Neuron (in vitro differentiated cells): ENCODE measurements at regions not wholly inside any gene's neighbourhood (a gene's known extent, or its start where the extent isn't known, plus 50 kb on each side); places are given as distances from the start of the nearest gene placed in this dataset.
"Not testable (repeated sequence)": the region's sequence is repeated elsewhere in the genome, so short reads cannot be mapped to it uniquely, and the experiment has no call there.

Experiments used
- H2AFZ ChIP-seq: one replicate; pipeline ENCODE4 v1.6.1; 2013; ENCODE audit warnings: low read depth, mild to moderate bottlenecking, inconsistent platforms, low read length, moderate library complexity
- H3K27me3 ChIP-seq: one replicate; pipeline ENCODE4 v1.6.1; 2013; ENCODE audit warnings: low read length; ENCODE audit not compliant: insufficient read depth
- H3K36me3 ChIP-seq: one replicate; pipeline ENCODE4 v1.6.1; 2013; ENCODE audit warnings: low read length; ENCODE audit not compliant: insufficient read depth
- H3K4me1 ChIP-seq: one replicate; pipeline ENCODE4 v1.6.1; 2013; ENCODE audit warnings: low read length; ENCODE audit not compliant: insufficient read depth
- H3K4me3 ChIP-seq: 2 replicates; pipeline ENCODE4 v1.5.1; 2013; ENCODE audit warnings: mild to moderate bottlenecking, low read length, moderate library complexity
- H3K9me3 ChIP-seq: one replicate; pipeline ENCODE4 v1.6.1; 2013; ENCODE audit warnings: low read length

DNA sequence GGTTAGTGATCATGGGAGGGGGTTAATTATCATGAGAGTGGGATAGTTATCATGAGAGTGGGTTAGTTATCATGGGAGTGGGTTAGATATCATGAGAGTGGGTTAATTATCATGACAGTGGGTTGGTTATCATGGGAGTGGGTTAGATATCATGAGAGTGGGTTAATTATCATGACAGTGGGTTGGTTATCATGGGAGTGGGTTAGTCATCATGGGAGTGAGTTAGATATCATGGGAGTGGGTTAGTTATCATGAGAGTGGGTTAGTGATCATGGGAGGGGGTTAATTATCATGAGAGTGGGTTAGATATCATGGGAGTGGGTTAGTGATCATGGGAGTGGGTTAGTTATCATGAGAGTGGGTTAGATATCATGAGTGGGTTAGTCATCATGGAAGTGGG is 235.8 kb upstream of the C1orf174 start:
- H2AFZ ChIP-seq, H3K4me3 ChIP-seq, H3K9me3 ChIP-seq, H3K27me3 ChIP-seq, H3K36me3 ChIP-seq, H3K4me1 ChIP-seq: not testable (repeated sequence)

DNA sequence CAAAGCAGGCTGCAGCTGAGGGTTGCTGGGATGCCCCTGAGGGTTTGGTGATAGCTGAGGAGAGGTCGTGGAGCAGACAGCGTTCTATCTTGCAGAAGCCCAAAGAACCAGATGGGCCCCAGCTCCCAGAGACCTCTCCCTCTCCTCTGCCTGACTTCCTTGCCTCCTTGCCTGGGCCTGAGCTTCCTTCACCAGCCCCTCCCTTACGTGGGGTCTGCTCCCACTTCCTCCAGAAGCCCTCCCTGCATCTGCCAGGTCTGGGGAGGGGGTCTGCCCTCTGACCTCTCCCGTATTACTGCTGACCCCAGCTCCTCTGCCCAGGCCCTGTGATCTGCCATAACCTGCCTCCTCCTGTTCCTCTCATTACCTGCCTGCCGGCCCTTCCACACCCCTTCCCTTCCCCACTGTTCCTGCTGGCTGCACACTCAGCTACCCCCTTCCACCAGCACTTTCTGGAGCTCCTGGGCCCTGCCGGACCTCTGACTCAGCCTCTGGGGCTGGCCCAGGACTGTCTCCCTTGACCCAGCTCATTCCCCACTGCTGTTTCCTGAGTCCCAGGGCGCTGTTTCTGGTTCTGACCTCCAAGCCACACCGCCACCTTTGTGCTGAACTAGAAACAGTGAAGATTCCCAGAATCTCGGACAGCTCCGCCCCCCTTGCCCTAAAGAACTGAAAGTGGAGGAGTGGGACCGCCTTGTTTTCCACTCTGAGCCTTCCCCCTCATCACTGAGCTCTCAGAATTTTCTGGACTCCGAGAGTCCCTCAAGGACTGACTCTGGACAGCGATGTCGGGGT is 237.7 kb upstream of the C1orf174 start:
- Histone ChIP-seq H3K9me3 (no peaks in the 10 kb centered on the region), H3K4me3 (no peak overlapping the region), H3K4me1 (no peaks in the 10 kb centered on the region), H3K36me3 (no peaks in the 10 kb centered on the region), H3K27me3 (peaks cover 3% of the 10 kb centered on the region), H2AFZ (no peak overlapping the region)

DNA sequence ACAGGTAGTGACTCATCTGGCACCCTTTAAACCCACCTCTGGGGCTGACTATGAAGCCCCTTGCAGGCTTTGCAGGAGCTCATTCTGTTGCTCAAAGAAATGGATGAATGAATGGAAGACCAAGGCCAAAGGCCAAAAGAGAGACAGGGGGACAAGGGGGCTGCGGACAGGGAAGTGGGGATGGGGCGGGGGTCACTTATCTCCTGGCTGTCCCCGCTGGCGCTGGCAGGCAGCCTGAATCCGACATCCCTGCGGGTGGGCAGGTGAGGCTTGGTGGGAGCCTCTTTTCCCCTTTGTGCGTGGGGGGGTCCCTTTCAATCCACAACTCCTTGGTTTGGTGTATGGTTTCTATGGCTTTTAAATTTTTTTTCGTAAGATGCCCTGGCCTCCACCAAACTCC is 239.6 kb upstream of the C1orf174 start:
- Histone ChIP-seq H3K36me3 (no peaks in the 10 kb centered on the region), H3K27me3 (no peaks in the 10 kb centered on the region), H2AFZ (no peak overlapping the region), H3K4me1 (no peaks in the 10 kb centered on the region), H3K4me3 (no peak overlapping the region), H3K9me3 (no peaks in the 10 kb centered on the region)

DNA sequence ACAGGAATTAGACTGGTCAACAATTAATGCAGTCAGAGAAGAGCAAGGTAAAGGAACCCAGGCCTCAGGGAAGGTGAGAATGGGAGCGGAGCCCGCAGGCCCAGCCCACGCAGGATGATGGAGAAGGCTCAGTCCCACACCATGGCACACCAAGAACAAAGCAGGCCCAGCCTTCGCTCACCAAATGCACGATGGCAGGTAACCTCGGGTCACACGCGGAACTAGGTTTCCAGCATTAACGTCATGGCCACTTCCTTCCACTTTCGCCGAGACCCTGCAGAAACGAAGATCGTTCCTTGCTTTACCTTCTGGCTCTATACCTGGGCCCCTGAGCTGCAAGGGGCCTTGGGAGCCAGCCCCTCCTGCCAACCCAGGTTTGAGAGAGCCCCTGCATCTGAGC is 240.2 kb upstream of the C1orf174 start:
- H3K9me3 ChIP-seq: no peaks in the 10 kb centered on the region
- no peak overlapping the region for H2AFZ ChIP-seq
- no peak overlapping the region for H3K4me3 ChIP-seq
- H3K36me3 ChIP-seq: no peaks in the 10 kb centered on the region
- no peaks in the 10 kb centered on the region for H3K27me3 ChIP-seq
- H3K4me1 ChIP-seq: no peaks in the 10 kb centered on the region

DNA sequence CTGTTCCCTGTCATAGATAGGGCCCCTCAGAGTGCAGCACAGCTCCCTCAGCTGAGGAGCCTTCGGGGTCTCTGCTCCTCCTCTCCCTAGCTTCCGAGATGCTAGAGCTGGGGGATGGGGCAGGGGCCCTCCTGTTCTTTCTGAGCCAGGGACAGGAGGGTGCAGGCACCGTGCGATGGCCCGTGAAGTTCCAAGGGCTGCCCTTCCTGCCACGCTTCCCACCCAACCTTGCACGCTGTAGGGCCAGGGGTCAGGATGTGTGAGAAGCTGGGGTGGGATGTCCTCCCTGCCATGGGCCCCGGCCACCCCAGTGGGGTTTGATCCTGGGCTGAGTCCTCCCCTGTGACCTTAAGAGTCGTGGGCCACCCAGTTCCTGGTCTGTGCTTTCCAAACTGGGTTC is 240.7 kb upstream of the C1orf174 start:
- Histone ChIP-seq H2AFZ (no peak overlapping the region), H3K36me3 (no peaks in the 10 kb centered on the region), H3K9me3 (no peaks in the 10 kb centered on the region), H3K27me3 (no peaks in the 10 kb centered on the region), H3K4me3 (no peak overlapping the region), H3K4me1 (no peaks in the 10 kb centered on the region)

DNA sequence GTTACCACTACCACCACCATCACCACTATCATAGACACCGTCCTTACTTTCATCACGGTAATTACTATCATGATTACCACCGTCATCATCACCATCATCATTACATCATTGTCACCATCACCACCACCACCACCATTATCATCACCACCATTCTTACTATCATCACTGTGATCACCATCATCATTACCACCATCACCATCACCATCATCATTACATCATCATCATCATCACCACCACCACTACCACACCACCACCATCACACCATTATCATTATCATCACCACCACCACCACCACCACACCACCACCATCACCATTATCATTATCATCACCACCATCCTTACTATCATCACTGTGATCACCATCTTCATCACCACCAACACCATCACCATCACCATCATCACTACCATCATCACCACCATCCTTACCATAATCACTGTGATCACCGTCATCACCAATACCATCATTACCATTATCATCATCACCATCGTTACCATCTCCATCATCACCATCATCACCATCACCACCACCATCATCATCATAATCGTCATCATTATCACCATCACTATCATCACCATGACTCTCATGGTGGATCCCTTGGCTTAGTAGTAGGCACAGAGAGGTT is 244.4 kb upstream of the C1orf174 start:
- H3K36me3 ChIP-seq: no peaks in the 10 kb centered on the region
- peaks cover 7% of the 10 kb centered on the region for H3K27me3 ChIP-seq
- H2AFZ ChIP-seq: no peak overlapping the region
- H3K4me3 ChIP-seq: no peak overlapping the region
- H3K9me3 ChIP-seq: no peaks in the 10 kb centered on the region
- H3K4me1 ChIP-seq: no peaks in the 10 kb centered on the region

DNA sequence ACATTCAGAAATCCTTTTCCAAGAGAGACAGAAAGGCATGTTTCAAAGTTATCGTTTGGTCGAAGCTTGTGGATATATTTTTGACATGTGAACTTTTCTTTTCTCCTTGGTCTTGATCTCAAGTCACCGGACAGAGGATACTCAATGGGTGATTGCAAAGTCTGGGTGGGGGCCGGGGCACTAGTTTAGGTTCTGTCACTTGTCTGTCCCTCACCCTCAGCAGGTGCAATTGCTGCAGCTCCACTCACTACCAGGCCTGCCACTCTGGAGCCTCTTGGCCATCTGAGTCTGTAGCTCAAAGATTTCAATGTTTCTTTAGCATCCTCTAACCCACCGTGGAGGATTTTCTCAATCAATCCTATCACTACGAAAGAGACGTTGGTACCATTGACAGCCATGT is 246.0 kb upstream of the C1orf174 start:
- Histone ChIP-seq H2AFZ (no peak overlapping the region), H3K9me3 (no peaks in the 10 kb centered on the region), H3K27me3 (peaks cover 7% of the 10 kb centered on the region), H3K36me3 (no peaks in the 10 kb centered on the region), H3K4me1 (no peaks in the 10 kb centered on the region), H3K4me3 (no peak overlapping the region)

DNA sequence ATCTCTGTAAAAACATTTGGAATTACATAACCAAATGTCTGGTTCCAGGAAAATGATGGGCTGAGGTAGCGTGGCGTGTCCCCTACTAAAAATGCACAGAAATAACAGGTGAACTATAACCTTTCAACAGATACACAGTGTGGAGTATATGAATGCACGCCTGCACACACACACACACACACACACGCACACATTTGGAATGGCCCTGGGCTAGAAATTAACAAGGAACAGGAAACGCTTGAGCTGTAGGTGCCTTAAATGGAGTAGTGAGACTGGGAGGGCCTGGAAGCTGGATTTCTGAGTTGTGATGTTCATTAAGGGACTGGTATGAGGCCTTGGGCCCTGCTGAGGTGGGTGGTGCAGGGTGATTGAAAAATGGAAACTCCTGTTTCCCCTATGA is 246.5 kb upstream of the C1orf174 start:
- peaks cover 7% of the 10 kb centered on the region for H3K27me3 ChIP-seq
- H3K9me3 ChIP-seq: no peaks in the 10 kb centered on the region
- no peaks in the 10 kb centered on the region for H3K4me1 ChIP-seq
- H2AFZ ChIP-seq: no peak overlapping the region
- no peaks in the 10 kb centered on the region for H3K36me3 ChIP-seq
- no peak overlapping the region for H3K4me3 ChIP-seq

DNA sequence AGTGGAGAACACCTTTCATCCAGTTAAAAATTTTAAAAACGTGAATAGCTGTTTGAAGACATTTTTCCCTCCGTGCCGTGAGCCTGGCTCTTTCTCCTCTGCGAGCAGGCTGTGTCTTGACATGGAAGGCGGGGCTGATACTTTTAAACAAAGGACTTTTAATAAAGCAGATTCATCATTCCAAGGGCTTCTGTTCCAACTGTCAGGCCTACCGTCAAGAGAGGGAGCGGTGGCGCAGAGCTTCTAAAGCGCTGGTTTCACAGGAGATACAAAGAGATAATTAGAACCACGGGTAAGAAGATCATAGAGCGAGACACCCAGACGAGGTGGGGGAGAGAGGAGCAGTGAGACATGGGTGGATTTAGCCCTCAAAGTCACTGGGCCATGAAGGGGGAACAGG is 247.4 kb upstream of the C1orf174 start:
- H3K27me3 ChIP-seq: peaks cover 11% of the 10 kb centered on the region
- H3K4me3 ChIP-seq: no peak overlapping the region
- no peaks in the 10 kb centered on the region for H3K4me1 ChIP-seq
- no peak overlapping the region for H2AFZ ChIP-seq
- H3K36me3 ChIP-seq: no peaks in the 10 kb centered on the region
- H3K9me3 ChIP-seq: no peaks in the 10 kb centered on the region

DNA sequence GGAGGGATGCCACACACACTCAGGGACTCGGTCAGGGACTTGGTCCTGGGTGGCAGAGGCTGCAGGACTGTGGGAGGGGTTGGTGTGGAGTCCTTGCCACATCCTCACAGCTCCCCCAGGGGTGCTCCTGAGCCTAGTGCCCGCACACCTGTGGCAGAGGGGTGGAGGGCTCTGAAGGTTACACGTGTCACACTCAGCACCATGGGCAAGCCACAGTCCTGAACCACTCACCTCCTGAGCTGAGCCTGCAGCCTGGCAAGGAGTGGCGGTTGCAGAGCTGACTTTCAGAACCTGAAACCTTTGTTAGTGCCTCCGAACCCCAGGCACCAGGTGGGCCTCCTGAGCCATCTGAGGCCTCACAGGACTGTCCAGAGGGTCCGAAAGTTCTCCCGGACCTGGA is 249.2 kb upstream of the C1orf174 start:
- H3K4me3 ChIP-seq: no peak overlapping the region
- H3K36me3 ChIP-seq: no peaks in the 10 kb centered on the region
- H3K27me3 ChIP-seq: peaks cover 11% of the 10 kb centered on the region
- no peaks in the 10 kb centered on the region for H3K4me1 ChIP-seq
- H3K9me3 ChIP-seq: no peaks in the 10 kb centered on the region
- H2AFZ ChIP-seq: no peak overlapping the region

DNA sequence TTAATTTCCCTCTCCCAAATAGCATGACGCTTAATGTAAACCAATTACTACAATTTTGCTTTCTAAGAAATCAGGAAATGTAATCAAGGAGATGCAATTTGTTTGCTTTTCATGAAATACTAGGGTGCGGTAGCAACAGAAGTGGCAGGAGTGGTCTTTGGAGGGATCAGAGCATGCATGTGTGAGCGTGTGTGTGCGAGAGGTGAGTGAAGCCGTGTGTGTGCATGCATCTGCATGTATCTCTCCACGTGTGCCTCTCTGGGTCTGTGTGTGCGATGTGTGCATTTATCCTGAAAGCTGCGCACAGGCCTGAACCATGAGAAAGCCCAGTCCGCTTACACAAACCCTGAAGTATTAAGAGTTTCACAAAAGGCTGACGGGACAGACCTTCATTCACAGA is 249.8 kb upstream of the C1orf174 start:
- H3K36me3 ChIP-seq: no peaks in the 10 kb centered on the region
- H3K4me3 ChIP-seq: no peak overlapping the region
- no peaks in the 10 kb centered on the region for H3K9me3 ChIP-seq
- no peak overlapping the region for H2AFZ ChIP-seq
- H3K27me3 ChIP-seq: peaks cover 11% of the 10 kb centered on the region
- no peaks in the 10 kb centered on the region for H3K4me1 ChIP-seq

DNA sequence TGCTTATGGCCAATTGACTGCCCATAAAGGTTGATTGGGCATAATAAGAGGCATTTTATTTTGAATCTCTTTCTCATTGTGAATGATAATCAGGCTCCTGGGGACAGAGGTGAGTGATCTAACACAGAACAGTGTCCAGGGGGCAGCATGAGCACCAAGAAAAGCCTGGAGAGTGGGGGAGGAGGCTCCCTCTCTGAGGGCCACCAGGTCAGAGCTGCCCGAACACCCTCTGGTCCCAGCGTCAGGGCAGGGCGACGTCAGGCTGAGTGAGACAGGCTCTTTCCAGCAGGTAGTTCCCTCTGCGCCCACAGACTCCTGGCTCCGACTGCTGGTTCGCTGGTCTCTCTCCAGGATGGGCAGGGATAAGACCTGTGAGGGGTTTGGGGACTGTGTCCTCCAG is 250.2 kb upstream of the C1orf174 start:
- no peaks in the 10 kb centered on the region for H3K9me3 ChIP-seq
- no peak overlapping the region for H3K4me3 ChIP-seq
- no peak overlapping the region for H2AFZ ChIP-seq
- no peaks in the 10 kb centered on the region for H3K4me1 ChIP-seq
- peaks cover 11% of the 10 kb centered on the region for H3K27me3 ChIP-seq
- H3K36me3 ChIP-seq: no peaks in the 10 kb centered on the region

DNA sequence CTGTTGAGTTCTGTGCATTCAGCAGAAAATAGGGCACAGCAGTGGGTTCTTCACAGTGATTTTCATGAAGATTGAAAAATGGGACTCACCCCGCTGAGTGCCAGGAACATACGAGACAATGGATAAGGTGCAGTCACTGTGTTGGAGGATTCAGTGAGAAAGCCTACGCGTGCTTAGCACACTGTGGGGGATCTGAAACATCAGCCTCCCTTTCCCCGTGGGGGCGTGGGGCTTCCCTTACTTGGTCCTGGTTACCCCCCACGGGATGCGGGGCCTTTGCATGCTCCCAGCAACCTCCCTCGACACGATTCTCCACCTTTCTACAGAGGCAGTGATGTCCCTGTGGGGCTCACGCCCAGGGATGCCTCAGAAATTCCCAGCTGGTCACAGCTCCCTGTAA is 252.2 kb upstream of the C1orf174 start:
- Histone ChIP-seq H2AFZ (no peak overlapping the region), H3K4me1 (no peaks in the 10 kb centered on the region), H3K9me3 (no peaks in the 10 kb centered on the region), H3K4me3 (no peak overlapping the region), H3K36me3 (no peaks in the 10 kb centered on the region), H3K27me3 (peaks cover 8% of the 10 kb centered on the region)

DNA sequence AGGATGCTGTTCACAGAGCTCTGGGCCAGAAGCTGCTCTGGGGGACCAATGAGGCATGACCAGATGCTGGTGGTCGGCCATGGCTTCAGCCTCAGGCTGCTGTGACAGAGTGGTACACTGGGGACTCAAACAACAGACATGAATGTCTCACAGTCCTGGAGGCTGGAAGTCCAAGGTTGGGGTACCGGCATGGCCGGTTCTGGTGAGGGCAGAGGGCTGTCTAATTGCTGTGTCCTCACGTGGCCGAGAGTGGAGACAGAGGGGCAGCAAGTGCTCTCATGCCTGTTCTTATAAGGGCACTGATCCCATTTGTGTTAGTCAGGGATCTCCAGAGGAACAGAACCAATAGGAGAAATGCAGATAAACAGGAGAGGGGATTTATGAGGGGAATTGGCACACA is 253.5 kb upstream of the C1orf174 start:
- H3K4me3 ChIP-seq: no peak overlapping the region
- no peaks in the 10 kb centered on the region for H3K36me3 ChIP-seq
- H3K9me3 ChIP-seq: no peaks in the 10 kb centered on the region
- no peaks in the 10 kb centered on the region for H3K4me1 ChIP-seq
- H2AFZ ChIP-seq: no peak overlapping the region
- peaks cover 8% of the 10 kb centered on the region for H3K27me3 ChIP-seq
